VCaP (cell line): ENCODE measurements at regions not wholly inside any gene's neighbourhood (a gene's known extent, or its start where the extent isn't known, plus 50 kb on each side); places are given as distances from the start of the nearest gene placed in this dataset.

Source experiments
- H3K27ac ChIP-seq: fragments of 450-650 bp; 2 replicates; pipeline ENCODE4 v1.5.1; 2017
- CTCF ChIP-seq: fragments of 450-650 bp; conservative IDR thresholded peaks from 2 replicates; pipeline ENCODE4 v1.5.1; 2017; ENCODE audit warnings: mild to moderate bottlenecking, moderate library complexity

- TF ChIP-seq CTCF: no peak
- peak overlapping the region; percentile 4; the same call in 1 of the 2 replicates for H3K27ac ChIP-seq
These were observed 148.7 kb upstream of the B3GAT1 start for GRCh38 chr11:134560566-134561330.

- no peak for TF ChIP-seq CTCF
- no peak overlapping the region; the same call in 1 of the 2 replicates for H3K27ac ChIP-seq
These were observed 148.0 kb upstream of the B3GAT1 start for GRCh38 chr11:134560066-134560465.

- TF ChIP-seq CTCF: no peak
- no peak overlapping the region for H3K27ac ChIP-seq
These were observed 147.5 kb upstream of the B3GAT1 start for GRCh38 chr11:134559602-134559962.

GRCh38 chr11:134558916-134559601, 147.0 kb upstream of the B3GAT1 start:
- H3K27ac ChIP-seq: no peak overlapping the region
- TF ChIP-seq CTCF: no peak

- H3K27ac ChIP-seq: no peak overlapping the region
- TF ChIP-seq CTCF: no peak
These were observed 146.3 kb upstream of the B3GAT1 start for GRCh38 chr11:134558258-134558835.

GRCh38 chr11:134557571-134558257, 145.7 kb upstream of the B3GAT1 start:
- no peak for TF ChIP-seq CTCF

GRCh38 chr11:134556186-134556585, 144.1 kb upstream of the B3GAT1 start:
- no peak overlapping the region for H3K27ac ChIP-seq
- TF ChIP-seq CTCF: no peak

More at GRCh38 chr11:134557571-134558257, 145.7 kb upstream of the B3GAT1 start:
- H3K27ac ChIP-seq: no peak overlapping the region
